A673 (cell line): ENCODE measurements at regions not wholly inside any gene's neighbourhood (a gene's known extent, or its start where the extent isn't known, plus 50 kb on each side); places are given as distances from the start of the nearest gene placed in this dataset.

Experiments used
- BruUV-seq: library from RNA; stranded (reverse); fragments of 400-500 nt; replicated peaks from 2 replicates; lab custom pipeline; 2021; lab: Mats Ljungman, UMichigan
- CTCF ChIA-PET: fragments of 300-600 bp; sonication (Branson Sonifier 250); formaldehyde crosslinking; loops from one replicate; lab custom pipeline; 2022; ENCODE audit warnings: antibody characterized with exemption; lab: Charles Lee
- POLR2A ChIA-PET: fragments of 300-600 bp; sonication (Branson Sonifier 250); formaldehyde crosslinking; loops from one replicate; lab custom pipeline; 2022; ENCODE audit warnings: antibody characterized with exemption; ENCODE audit not compliant: low non-redundant PET; lab: Charles Lee
- DNase-seq: peaks from one replicate; pipeline ENCODE4 v3.0.0-alpha.2; 2015; ENCODE audit warnings: low spot score
- H3K27ac ChIP-seq: fragments of 200-600 bp; sonication (generic); 2 replicates; pipeline ENCODE4 v1.5.1; 2016; ENCODE audit warnings: mixed run types, low read depth, mild to moderate bottlenecking, mixed read lengths, antibody characterized with exemption, low read length; ENCODE audit not compliant: poor library complexity, severe bottlenecking
- H3K27me3 ChIP-seq: fragments of 200-600 bp; sonication (generic); replicated peaks from 2 replicates; pipeline ENCODE4 v1.6.1; 2017; ENCODE audit warnings: mixed run types, low read depth, mild to moderate bottlenecking, mixed read lengths, antibody characterized with exemption, low read length; ENCODE audit not compliant: insufficient read depth, poor library complexity
- H3K36me3 ChIP-seq: fragments of 200-600 bp; sonication (generic); 2 replicates; pipeline ENCODE4 v1.6.1; 2016; ENCODE audit warnings: mixed run types, mild to moderate bottlenecking, mixed read lengths, antibody characterized with exemption, low read length; ENCODE audit not compliant: insufficient read depth, poor library complexity, severe bottlenecking
- H3K4me1 ChIP-seq: fragments of 200-600 bp; sonication (generic); 2 replicates; pipeline ENCODE4 v1.6.1; 2017; ENCODE audit warnings: mixed run types, mild to moderate bottlenecking, mixed read lengths, antibody characterized with exemption, low read length; ENCODE audit not compliant: insufficient read depth, poor library complexity, severe bottlenecking
- H3K4me3 ChIP-seq: fragments of 200-600 bp; sonication (generic); 2 replicates; pipeline ENCODE4 v1.5.1; 2016; ENCODE audit warnings: low read depth, mixed run types, mild to moderate bottlenecking, mixed read lengths, low read length; ENCODE audit not compliant: poor library complexity, severe bottlenecking
- H3K9me3 ChIP-seq: fragments of 200-600 bp; sonication (generic); 2 replicates; pipeline ENCODE4 v1.6.1; 2016; ENCODE audit warnings: mixed run types, low read depth, mild to moderate bottlenecking, mixed read lengths, antibody characterized with exemption, low read length; ENCODE audit not compliant: poor library complexity, severe bottlenecking
- CTCF ChIP-seq: fragments of 300-800, 200-600 bp; sonication (generic); conservative IDR thresholded peaks from 2 replicates; pipeline ENCODE4 v1.5.1; 2017; ENCODE audit warnings: low read depth, mild to moderate bottlenecking, antibody characterized with exemption, low read length, moderate library complexity, mixed read lengths
- EZH2 ChIP-seq: fragments of 200-600 bp; sonication (generic); IDR thresholded peaks from 2 replicates; pipeline ENCODE4 v1.6.1; 2017; ENCODE audit warnings: borderline replicate concordance, low read depth, mild to moderate bottlenecking, mixed read lengths, antibody characterized with exemption, low read length; ENCODE audit not compliant: poor library complexity, severe bottlenecking
- intact Hi-C: fragments of 100-400 bp; cut with micrococcal nuclease; formaldehyde crosslinking; loops from one replicate; pipeline ENCODE4 v1.10.0; 2022; ENCODE audit not compliant: unreplicated experiment

- no peaks in the 10 kb centered on the region for H3K36me3 ChIP-seq
- no peaks in the 10 kb centered on the region for H3K27me3 ChIP-seq
- no peak for DNase-seq
- ChIA-PET POLR2A (no interaction called here), CTCF (no interaction called here)
- no peak overlapping the region for H3K27ac ChIP-seq
- H3K9me3 ChIP-seq, result no peaks in the 10 kb centered on the region
- intact Hi-C loops, result no loop called here
- H3K4me1 ChIP-seq, result no peaks in the 10 kb centered on the region
- H3K4me3 ChIP-seq, result no peak overlapping the region
- no TSS peak for BruUV-seq
- TF ChIP-seq EZH2 (no peak), CTCF (no peak)
Observed at GRCh38 chrX:42396136-42396535, 381.8 kb downstream of the PPP1R2C start.

GRCh38 chrX:42392846-42393245 is 385.1 kb downstream of the PPP1R2C start:
- Histone ChIP-seq H3K36me3 (no peaks in the 10 kb centered on the region), H3K4me3 (no peak overlapping the region), H3K4me1 (no peaks in the 10 kb centered on the region), H3K27ac (no peak overlapping the region), H3K27me3 (no peaks in the 10 kb centered on the region), H3K9me3 (no peaks in the 10 kb centered on the region)
- ChIA-PET CTCF (no interaction called here), POLR2A (no interaction called here)
- no peak for DNase-seq
- BruUV-seq, result no TSS peak
- intact Hi-C loops, result no loop called here
- no peak for TF ChIP-seq CTCF
- TF ChIP-seq EZH2, result no peak

- Histone ChIP-seq H3K27ac (no peak overlapping the region), H3K4me3 (no peak overlapping the region), H3K9me3 (no peaks in the 10 kb centered on the region), H3K36me3 (no peaks in the 10 kb centered on the region), H3K4me1 (no peaks in the 10 kb centered on the region), H3K27me3 (no peaks in the 10 kb centered on the region)
- no peak for DNase-seq
- ChIA-PET CTCF (no interaction called here), POLR2A (no interaction called here)
- intact Hi-C loops, result no loop called here
- no TSS peak for BruUV-seq
- no peak for TF ChIP-seq EZH2
- TF ChIP-seq CTCF, result no peak
Observed at GRCh38 chrX:42386681-42387080, 391.3 kb downstream of the PPP1R2C start.
